ENCODE measurements at regions not wholly inside any gene's neighbourhood (a gene's known extent, or its start where the extent isn't known, plus 50 kb on each side); places are given as distances from the start of the nearest gene placed in this dataset.

DNA sequence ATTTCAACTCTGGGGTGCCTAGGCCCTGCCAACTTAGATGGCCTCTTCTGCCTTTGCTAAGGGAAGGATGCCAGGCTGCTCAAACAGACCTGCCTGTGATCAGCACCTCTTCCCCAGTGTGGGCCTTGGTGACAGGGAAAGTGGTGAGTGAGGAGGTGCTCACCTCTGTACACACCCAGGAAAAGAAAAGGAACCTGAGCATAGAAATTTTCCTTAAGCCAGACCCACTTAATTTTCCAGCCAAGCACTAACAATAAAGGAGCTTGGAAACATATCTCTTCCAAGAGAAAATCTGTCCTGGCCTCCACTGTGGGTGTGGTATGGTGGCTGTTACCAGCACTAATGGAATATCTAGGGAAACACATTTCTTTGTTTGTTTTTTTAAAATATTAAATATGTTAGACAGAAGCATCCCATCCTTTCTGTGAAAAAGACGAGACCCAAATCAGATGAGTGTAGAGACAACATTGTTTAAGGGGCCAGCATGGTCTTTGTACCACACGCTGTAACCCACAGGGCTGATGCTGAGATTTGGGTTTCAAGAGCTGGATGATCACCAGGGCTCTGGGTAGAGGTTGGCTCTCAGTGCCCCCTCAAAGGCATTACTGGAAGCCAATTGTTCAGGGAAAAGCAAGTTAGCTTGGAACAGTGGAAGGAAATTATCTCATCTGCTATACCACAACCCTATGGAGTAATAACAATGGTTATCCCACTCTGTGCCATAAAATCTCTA is 472.2 kb downstream of the INSC start:
- DNase-seq = no peak

- DNase-seq = peak; percentile 94 to 95
These were observed 474.4 kb downstream of the INSC start for GRCh38 chr11:15589070-15589626.

- peak; percentile 7 to 14 for DNase-seq
These were observed 475.4 kb downstream of the INSC start for GRCh38 chr11:15590132-15590531.

DNA sequence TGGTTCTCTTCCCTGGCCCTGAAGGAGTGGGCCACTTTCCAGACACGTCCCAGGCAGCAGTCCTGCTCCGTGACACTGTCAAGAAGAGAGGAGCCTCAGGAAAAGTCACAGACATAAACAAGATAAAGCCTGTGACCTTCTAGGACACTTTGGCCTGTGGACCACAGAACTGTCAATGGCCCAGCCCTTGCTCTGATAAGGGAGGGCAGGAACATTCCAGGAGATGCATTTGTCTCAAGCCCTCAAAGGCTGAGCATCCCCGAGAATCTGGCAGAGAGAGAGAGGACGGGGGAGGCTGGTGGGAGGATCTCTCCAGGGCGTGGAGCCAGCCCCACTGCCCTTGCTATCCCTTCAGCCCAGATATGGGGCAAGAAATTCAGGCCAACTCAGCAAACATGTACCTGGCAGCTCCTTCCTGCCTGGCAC is 476.4 kb downstream of the INSC start:
- no peak for DNase-seq

GRCh38 chr11:15594607-15595006 is 479.9 kb downstream of the INSC start:
- DNase-seq = no peak

DNA sequence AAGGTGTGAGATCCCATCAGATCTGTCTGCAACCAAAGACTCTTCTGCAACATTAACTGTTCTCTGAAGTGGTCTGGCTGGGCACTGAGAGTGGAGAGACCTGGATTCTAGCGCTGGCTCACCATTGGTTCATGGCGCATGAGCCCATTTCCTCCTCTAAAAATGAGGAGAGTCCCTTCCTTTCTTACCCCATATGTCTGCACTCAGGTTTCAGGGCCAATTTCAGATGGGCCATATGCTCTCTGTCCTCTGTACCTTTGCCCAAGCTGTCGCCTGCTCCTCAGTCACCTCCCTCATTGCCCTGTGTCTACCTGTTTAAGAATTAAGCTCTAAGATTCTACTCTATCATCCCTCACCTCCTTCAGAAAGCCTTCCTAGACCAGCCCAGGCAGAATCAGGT is 484.7 kb downstream of the INSC start:
- peak; percentile 25 to 76 for DNase-seq

DNA sequence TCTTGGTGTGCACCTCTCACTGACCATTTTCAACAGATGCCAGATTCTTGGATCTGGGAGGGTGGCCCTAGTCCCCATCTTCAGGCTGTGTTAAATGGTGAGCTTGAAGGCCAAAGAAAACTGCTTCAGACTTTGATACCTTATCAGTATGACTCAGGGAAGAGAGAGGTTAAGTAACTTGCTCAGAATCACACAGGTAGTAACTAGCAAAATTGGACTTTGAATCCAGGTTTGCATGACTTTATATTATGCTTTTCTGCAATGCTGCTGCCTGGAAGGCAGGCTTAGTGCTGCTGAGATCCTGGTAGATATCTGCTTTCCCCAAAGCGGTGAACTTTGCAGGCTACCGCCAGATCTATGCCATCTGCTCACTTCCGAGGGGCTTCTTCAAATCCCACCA is 487.3 kb downstream of the INSC start:
- DNase-seq = peak in 1 of 2 experiments; percentile 18

- peak in 1 of 2 experiments; percentile 45 for DNase-seq
These were observed 488.3 kb downstream of the INSC start for GRCh38 chr11:15602785-15603567.

DNA sequence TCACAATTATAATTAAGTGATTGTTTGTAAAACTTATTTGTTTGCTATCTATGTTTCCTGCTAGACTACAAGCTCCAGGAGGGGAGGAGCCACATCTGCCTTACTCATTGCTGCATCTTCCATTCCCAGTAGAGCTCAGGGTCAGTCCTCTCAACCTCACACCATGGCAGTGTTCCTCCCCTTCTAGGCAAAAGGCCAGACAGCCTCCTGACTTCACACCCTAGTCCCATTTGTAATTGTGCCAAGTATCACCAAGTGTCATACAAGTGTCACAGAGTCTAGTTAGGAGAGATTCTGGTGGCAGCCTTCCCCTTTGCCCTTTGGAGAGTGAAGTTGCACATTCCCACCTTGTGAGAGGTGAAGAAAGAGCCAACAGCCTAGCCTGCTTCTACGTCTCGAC is 490.4 kb downstream of the INSC start:
- DNase-seq = no peak

DNA sequence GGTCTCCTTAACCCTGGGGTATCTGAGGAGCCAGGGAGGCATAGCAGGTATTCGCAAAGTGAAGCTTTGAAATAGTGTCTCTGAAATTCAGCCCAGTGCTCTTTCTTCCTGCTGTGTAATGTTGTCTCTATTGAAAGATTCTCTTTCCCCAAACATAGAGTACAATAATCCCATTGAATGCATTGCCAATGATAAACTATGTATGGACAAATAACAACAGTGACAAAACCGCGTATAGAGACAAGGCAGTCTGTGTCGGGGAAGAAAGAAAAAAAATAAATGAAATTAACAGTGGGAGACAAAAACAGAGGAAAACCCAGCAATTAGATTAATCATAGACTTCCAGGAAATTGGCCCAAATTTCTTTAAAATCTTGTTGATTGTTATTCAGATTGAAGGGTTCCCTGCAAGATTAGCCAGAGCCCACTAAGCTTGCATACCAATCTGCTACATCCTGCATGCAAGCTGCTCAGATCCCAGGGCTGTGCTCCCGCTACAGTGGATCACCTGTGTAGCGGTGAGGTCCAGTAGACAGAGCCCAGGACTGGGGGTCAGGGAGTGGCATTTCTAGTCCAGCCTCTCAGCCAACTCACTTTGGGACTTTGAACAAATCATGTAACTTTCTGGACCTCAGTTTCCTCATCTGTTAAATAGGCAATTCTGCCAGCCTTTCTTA is 492.8 kb downstream of the INSC start:
- no peak for DNase-seq

- no peak for DNase-seq
These were observed 494.7 kb downstream of the INSC start for GRCh38 chr11:15609445-15609844.

DNA sequence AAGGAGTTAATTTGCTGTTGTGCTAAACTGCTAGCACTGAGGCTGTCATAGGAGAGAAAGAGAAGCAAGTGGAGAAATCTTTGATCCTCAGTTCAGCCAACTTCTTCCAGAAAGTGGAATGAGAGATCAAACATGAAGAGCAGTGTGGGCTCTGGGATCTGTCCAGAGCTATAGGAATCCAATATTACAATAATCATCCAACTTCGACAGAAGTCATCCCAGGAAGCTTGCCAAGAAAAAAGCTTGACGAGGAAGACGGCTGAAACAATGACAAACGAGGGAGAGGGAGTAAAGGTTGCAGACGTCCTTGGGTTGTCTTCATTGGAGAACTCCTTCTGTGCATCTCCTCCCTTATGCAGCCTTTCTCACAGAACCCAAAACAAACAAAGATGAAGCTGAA is 496.2 kb downstream of the INSC start:
- no peak for DNase-seq

DNA sequence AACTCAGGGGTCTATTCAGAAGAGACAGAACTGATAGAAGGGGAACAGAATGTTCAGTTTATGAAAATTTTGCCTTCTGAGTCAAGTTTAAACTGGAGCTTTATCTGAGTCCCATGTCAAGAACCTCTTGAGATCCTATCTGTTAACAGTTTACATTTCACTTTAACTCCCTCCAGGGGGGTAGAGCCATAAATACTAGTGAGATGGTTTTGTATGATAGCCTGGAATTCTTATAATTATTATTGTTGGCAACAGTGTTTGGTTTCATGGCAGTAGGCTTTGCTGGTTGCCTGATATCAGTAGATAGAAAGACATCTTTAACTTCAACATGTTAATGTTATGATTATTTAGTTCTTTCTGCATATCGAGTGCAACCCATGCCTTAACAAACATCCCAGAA is 498.5 kb downstream of the INSC start:
- no peak for DNase-seq

- no peak for DNase-seq
These were observed 499.1 kb downstream of the INSC start for GRCh38 chr11:15613789-15614188.

DNA sequence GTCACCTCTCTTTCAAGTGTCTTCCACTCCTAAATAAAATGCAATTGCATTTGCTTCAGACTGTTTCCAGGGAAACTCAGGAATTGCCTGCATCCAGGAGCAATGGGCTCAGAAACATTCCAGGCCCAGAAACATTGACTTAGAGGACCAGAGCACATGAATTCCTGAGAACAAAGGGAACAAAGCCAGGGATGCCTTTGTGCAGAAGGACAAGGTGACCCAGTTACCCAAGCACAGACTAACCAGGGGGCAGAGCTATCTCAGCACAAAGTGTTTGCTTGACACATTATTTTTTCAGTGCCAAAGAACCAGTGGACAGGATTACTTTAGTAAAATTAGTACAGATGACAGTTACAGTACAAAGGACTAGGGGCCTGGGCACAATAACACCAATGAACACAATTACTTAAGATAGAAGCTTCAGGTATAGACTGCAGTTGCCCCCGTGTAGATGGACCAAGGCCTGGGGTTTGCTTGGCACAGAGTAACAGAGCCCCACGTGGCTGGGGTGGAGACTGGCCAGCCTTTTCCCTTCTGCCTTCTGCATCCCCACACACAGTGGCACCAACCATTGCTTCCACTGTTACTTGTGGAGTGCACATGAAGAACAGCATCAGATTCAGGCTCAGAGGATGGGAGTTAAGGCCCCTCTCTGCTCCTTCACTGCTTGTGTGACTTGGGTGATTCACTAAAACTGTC is 500.8 kb downstream of the INSC start:
- no peak for DNase-seq

- no peak for DNase-seq
These were observed 501.7 kb downstream of the INSC start for GRCh38 chr11:15616130-15617105.

GRCh38 chr11:15617126-15617525 is 502.4 kb downstream of the INSC start:
- DNase-seq = no peak

DNA sequence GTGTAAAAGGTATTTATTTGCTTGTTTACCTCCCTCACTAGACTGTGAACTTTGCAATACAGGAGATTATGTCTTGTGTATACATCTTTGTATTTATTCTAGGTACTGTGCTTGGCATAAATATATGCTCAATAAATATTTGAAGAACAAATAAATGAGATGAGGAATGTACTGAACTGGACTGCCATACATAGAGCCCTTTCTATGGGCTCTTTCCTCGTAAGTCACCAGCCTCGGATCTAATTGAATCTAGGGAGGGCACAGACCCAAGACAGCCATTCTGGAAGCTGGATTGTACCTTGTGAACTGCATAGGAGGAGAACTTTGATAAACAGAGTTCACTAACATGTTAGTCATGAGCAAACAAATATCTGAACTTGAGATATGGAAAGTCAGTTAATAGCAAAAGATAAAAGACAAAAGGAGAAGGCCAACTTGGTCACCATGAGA is 503.9 kb downstream of the INSC start:
- DNase-seq = no peak

DNA sequence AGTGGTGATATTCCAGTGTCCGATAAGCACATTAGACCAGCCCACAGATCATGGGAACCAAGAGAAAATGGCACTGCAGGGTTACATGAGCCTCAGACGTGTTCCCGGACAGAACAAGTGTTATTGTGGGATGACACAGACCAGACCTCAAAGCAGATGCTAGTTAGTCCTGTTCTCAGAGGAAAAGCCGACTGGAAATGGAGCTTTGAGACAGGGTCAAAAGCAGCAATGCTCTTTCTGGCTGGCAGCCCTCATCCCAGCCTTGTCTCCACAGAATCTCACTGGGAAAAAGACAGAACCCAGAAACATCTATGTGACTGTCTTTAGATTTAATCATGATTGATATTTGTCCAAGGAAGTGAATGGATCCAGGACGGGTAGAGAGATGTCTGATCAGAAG is 506.8 kb downstream of the INSC start:
- no peak for DNase-seq

- DNase-seq = peak; percentile 58 to 86
These were observed 507.6 kb downstream of the INSC start for GRCh38 chr11:15622231-15622890.

GRCh38 chr11:15624701-15625100 is 510.0 kb downstream of the INSC start:
- DNase-seq = no peak
